Astrocyte (in vitro differentiated cells and primary cell): ENCODE measurements at regions not wholly inside any gene's neighbourhood (a gene's known extent, or its start where the extent isn't known, plus 50 kb on each side); places are given as distances from the start of the nearest gene placed in this dataset.

Experiments
- DNase-seq: peaks from one replicate; pipeline ENCODE4 v3.0.0-alpha.2; 2010; ENCODE audit warnings: low read depth
- FAIRE-seq: peaks from 2 replicates; lab custom pipeline; 2011; peaks lifted over from hg19 to GRCh38; lab: Jason Lieb, UNC
- H2AFZ ChIP-seq: 2 replicates; pipeline ENCODE4 v1.6.0; 2012; ENCODE audit warnings: low read depth, low read length, inconsistent platforms
- H3K27ac ChIP-seq: 2 replicates; pipeline ENCODE4 v1.5.1; 2011; ENCODE audit warnings: low read depth, low read length, inconsistent platforms
- H3K27me3 ChIP-seq: 2 replicates; pipeline ENCODE4 v1.6.0; 2011; ENCODE audit warnings: low read length, inconsistent platforms; ENCODE audit not compliant: insufficient read depth
- H3K36me3 ChIP-seq: 2 replicates; pipeline ENCODE4 v1.5.1; 2011; ENCODE audit warnings: low read length, inconsistent platforms; ENCODE audit not compliant: insufficient read depth
- H3K4me1 ChIP-seq: 2 replicates; pipeline ENCODE4 v1.5.1; 2011; ENCODE audit warnings: low read length, inconsistent platforms; ENCODE audit not compliant: insufficient read depth
- H3K4me2 ChIP-seq: 2 replicates; pipeline ENCODE4 v1.6.0; 2012; ENCODE audit warnings: low read length, inconsistent platforms
- H3K4me3 ChIP-seq: 2 replicates; pipeline ENCODE4 v1.5.1; 2011; ENCODE audit warnings: low read depth, mild to moderate bottlenecking, low read length, inconsistent platforms; ENCODE audit not compliant: insufficient read depth
- H3K79me2 ChIP-seq: 2 replicates; pipeline ENCODE4 v1.6.0; 2012; ENCODE audit warnings: mild to moderate bottlenecking, low read length, inconsistent platforms; ENCODE audit not compliant: insufficient read depth
- H3K9ac ChIP-seq: 2 replicates; pipeline ENCODE4 v1.6.0; 2012; ENCODE audit warnings: mild to moderate bottlenecking, low read length, inconsistent platforms
- H3K9me3 ChIP-seq: 2 replicates; pipeline ENCODE4 v1.5.1; 2012; ENCODE audit warnings: low read depth, mild to moderate bottlenecking, low read length, inconsistent platforms; ENCODE audit not compliant: insufficient read depth
- H4K20me1 ChIP-seq: 2 replicates; pipeline ENCODE4 v1.6.0; 2012; ENCODE audit warnings: low read length, inconsistent platforms; ENCODE audit not compliant: insufficient read depth
- H3K27ac Mint-ChIP-seq: one replicate; pipeline ENCODE4 v1.8.0; 2021; ENCODE audit warnings: mild to moderate bottlenecking, mixed read lengths; ENCODE audit not compliant: unreplicated experiment
- H3K27me3 Mint-ChIP-seq: one replicate; pipeline ENCODE4 v1.8.0; 2021; ENCODE audit warnings: low read depth, mixed read lengths; ENCODE audit not compliant: unreplicated experiment
- H3K36me3 Mint-ChIP-seq: one replicate; pipeline ENCODE4 v1.8.0; 2021; ENCODE audit warnings: low read depth, mixed read lengths; ENCODE audit not compliant: unreplicated experiment
- H3K4me1 Mint-ChIP-seq: one replicate; pipeline ENCODE4 v1.8.0; 2021; ENCODE audit warnings: low read depth, mixed read lengths; ENCODE audit not compliant: unreplicated experiment
- H3K4me3 Mint-ChIP-seq: one replicate; pipeline ENCODE4 v1.8.0; 2021; ENCODE audit warnings: mild to moderate bottlenecking, moderate library complexity, mixed read lengths; ENCODE audit not compliant: unreplicated experiment
- H3K9me3 Mint-ChIP-seq: one replicate; pipeline ENCODE4 v1.8.0; 2021; ENCODE audit warnings: mild to moderate bottlenecking, mixed read lengths; ENCODE audit not compliant: unreplicated experiment
- EZH2 ChIP-seq: IDR thresholded peaks from 2 replicates; pipeline ENCODE4 v1.6.1; 2012; ENCODE audit warnings: mild to moderate bottlenecking, low read length, inconsistent platforms; ENCODE audit not compliant: insufficient read depth
- TF ChIP-seq, protein P1 (sequence below): IDR thresholded peaks from 2 replicates; pipeline ENCODE4 v1.5.1; 2011; ENCODE audit warnings: low read depth, mild to moderate bottlenecking, inconsistent platforms, low read length, moderate library complexity; ENCODE audit not compliant: insufficient read depth

- no peaks in the 10 kb centered on the region for H3K36me3 ChIP-seq
- H3K27me3 Mint-ChIP-seq: no peaks in the 10 kb centered on the region
- H3K9ac ChIP-seq: no peak overlapping the region
- TF ChIP-seq EZH2: no peak
- TF ChIP-seq, protein P1, sequence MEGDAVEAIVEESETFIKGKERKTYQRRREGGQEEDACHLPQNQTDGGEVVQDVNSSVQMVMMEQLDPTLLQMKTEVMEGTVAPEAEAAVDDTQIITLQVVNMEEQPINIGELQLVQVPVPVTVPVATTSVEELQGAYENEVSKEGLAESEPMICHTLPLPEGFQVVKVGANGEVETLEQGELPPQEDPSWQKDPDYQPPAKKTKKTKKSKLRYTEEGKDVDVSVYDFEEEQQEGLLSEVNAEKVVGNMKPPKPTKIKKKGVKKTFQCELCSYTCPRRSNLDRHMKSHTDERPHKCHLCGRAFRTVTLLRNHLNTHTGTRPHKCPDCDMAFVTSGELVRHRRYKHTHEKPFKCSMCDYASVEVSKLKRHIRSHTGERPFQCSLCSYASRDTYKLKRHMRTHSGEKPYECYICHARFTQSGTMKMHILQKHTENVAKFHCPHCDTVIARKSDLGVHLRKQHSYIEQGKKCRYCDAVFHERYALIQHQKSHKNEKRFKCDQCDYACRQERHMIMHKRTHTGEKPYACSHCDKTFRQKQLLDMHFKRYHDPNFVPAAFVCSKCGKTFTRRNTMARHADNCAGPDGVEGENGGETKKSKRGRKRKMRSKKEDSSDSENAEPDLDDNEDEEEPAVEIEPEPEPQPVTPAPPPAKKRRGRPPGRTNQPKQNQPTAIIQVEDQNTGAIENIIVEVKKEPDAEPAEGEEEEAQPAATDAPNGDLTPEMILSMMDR: no peak
- no peak overlapping the region for H3K4me2 ChIP-seq
- H3K27ac ChIP-seq: no peak overlapping the region
- H3K4me3 Mint-ChIP-seq: no peak overlapping the region
- H4K20me1 ChIP-seq: no peaks in the 10 kb centered on the region
- H2AFZ ChIP-seq: no peak overlapping the region
- no peaks in the 10 kb centered on the region for H3K9me3 ChIP-seq
- H3K36me3 Mint-ChIP-seq: no peaks in the 10 kb centered on the region
- H3K9me3 Mint-ChIP-seq: peaks cover 2% of the 10 kb centered on the region
- DNase-seq (no peak), FAIRE-seq (no peak)
- H3K4me3 ChIP-seq: no peak overlapping the region
- no peaks in the 10 kb centered on the region for H3K4me1 ChIP-seq
- no peak overlapping the region for H3K27ac Mint-ChIP-seq
- H3K27me3 ChIP-seq: peaks cover 3% of the 10 kb centered on the region
- no peaks in the 10 kb centered on the region for H3K79me2 ChIP-seq
- H3K4me1 Mint-ChIP-seq: no peaks in the 10 kb centered on the region
Measured at GRCh38 chr13:100852146-100852545, 177.6 kb upstream of the TMTC4 start.

DNA sequence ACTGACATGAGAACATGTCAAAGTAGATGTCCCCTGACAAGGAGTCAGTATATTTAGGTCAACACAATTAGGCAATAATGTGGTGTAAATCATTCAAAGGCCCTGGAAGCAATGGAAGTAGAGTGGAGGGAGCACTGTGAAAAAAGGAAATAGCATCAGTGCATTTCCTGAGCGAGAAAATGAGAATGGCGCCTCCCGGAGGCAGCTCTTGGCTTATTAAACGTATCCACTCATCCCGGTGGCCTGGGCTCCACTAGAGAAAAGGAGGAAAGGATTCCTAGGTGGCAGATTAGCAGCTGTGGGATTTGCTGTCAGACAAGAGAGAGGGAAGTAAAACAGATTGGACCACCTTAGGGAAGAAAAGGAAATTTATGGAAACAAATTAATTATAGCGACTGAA is 173.7 kb upstream of the TMTC4 start:
- no peaks in the 10 kb centered on the region for H3K79me2 ChIP-seq
- DNase-seq (no peak), FAIRE-seq (no peak)
- no peaks in the 10 kb centered on the region for H3K4me1 ChIP-seq
- no peaks in the 10 kb centered on the region for H3K27me3 ChIP-seq
- no peaks in the 10 kb centered on the region for H4K20me1 ChIP-seq
- no peaks in the 10 kb centered on the region for H3K36me3 ChIP-seq
- H3K27ac ChIP-seq: no peak overlapping the region
- Mint-ChIP-seq H3K4me1 (no peaks in the 10 kb centered on the region), H3K27ac (no peak overlapping the region), H3K4me3 (no peak overlapping the region), H3K9me3 (peaks cover 2% of the 10 kb centered on the region), H3K27me3 (no peaks in the 10 kb centered on the region), H3K36me3 (no peaks in the 10 kb centered on the region)
- no peak overlapping the region for H3K9ac ChIP-seq
- no peaks in the 10 kb centered on the region for H3K9me3 ChIP-seq
- TF ChIP-seq EZH2: no peak
- TF ChIP-seq, protein P1: no peak
- H3K4me2 ChIP-seq: no peak overlapping the region
- H2AFZ ChIP-seq: no peak overlapping the region
- no peak overlapping the region for H3K4me3 ChIP-seq

DNA sequence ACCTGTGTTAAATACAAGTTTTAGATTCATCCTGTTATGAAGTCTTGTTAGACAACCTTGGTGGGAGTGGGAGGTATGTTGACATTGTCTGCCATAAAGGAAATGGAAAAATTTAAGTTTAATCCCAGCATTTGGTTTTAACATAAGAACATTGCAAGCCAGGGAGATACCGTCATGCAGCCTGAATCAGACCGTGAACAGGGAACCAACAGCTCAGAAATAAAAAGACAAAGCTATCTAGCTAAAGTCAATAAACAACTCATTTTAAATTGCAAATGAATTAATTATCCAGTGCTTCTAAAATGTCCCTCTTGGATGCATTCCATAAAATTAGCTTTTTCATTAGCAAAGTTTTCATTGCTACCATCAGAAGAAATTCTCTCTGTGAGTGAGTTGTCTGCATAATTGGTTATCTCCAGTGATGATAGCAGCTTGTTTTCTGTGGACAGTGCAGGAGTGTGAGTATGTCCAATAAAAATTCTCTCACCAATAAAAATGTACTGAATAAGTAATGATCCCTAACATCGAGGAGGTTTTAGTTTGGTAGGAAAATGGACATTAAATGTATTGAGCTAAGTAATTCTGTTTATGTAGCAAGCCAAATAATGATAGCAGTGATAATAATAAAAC is 170.6 kb upstream of the TMTC4 start:
- FAIRE-seq: no peak
- peaks cover 2% of the 10 kb centered on the region for H3K9me3 Mint-ChIP-seq
- H3K4me3 ChIP-seq: no peak overlapping the region
- no peaks in the 10 kb centered on the region for H3K36me3 ChIP-seq
- H3K4me1 ChIP-seq: no peaks in the 10 kb centered on the region
- H2AFZ ChIP-seq: no peak overlapping the region
- no peak overlapping the region for H3K4me2 ChIP-seq
- no peak overlapping the region for H3K27ac ChIP-seq
- no peak for DNase-seq
- no peaks in the 10 kb centered on the region for H3K36me3 Mint-ChIP-seq
- H3K9ac ChIP-seq: no peak overlapping the region
- H3K4me1 Mint-ChIP-seq: no peaks in the 10 kb centered on the region
- TF ChIP-seq, protein P1: no peak
- TF ChIP-seq EZH2: no peak
- no peak overlapping the region for H3K27ac Mint-ChIP-seq
- H3K9me3 ChIP-seq: no peaks in the 10 kb centered on the region
- no peaks in the 10 kb centered on the region for H4K20me1 ChIP-seq
- no peaks in the 10 kb centered on the region for H3K27me3 ChIP-seq
- no peak overlapping the region for H3K4me3 Mint-ChIP-seq
- H3K79me2 ChIP-seq: no peaks in the 10 kb centered on the region
- H3K27me3 Mint-ChIP-seq: no peaks in the 10 kb centered on the region
